Fibroblast of mammary gland (primary cell): ENCODE measurements at regions not wholly inside any gene's neighbourhood (a gene's known extent, or its start where the extent isn't known, plus 50 kb on each side); places are given as distances from the start of the nearest gene placed in this dataset.
"Not testable (repeated sequence)": the region's sequence is repeated elsewhere in the genome, so short reads cannot be mapped to it uniquely, and the experiment has no call there.

Experiments
- DNase-seq: peaks from one replicate; pipeline ENCODE4 v3.0.0-alpha.2; 2010; ENCODE audit warnings: low read depth
- H3K4me3 ChIP-seq: 2 replicates; pipeline ENCODE4 v1.5.1; 2011; ENCODE audit warnings: low read depth, mild to moderate bottlenecking, low read length, moderate library complexity; ENCODE audit not compliant: control insufficient read depth
- CTCF ChIP-seq: conservative IDR thresholded peaks from 2 replicates; pipeline ENCODE4 v1.5.1; 2011; ENCODE audit warnings: low read depth, low read length, inconsistent platforms; ENCODE audit not compliant: control insufficient read depth, insufficient read depth

GRCh38 chr10:118926903-118927302 lies 102.6 kb upstream of the NANOS1 start:
- H3K4me3 ChIP-seq = no peak overlapping the region
- no peak for TF ChIP-seq CTCF
- DNase-seq = no peak

GRCh38 chr10:118927321-118927720 lies 102.2 kb upstream of the NANOS1 start:
- H3K4me3 ChIP-seq = no peak overlapping the region
- no peak for TF ChIP-seq CTCF
- peak; percentile 79 for DNase-seq

GRCh38 chr10:118930614-118931013 lies 98.9 kb upstream of the NANOS1 start:
- no peak for DNase-seq
- TF ChIP-seq CTCF = no peak
- H3K4me3 ChIP-seq = no peak overlapping the region

- no peak overlapping the region for H3K4me3 ChIP-seq
- no peak for DNase-seq
- no peak for TF ChIP-seq CTCF
Observed at GRCh38 chr10:118931436-118931835, 98.1 kb upstream of the NANOS1 start.

- not testable (repeated sequence) for DNase-seq, H3K4me3 ChIP-seq
Observed at GRCh38 chr10:118932154-118932553, 97.4 kb upstream of the NANOS1 start.

- no peak overlapping the region for H3K4me3 ChIP-seq
- no peak for TF ChIP-seq CTCF
- DNase-seq = no peak
Observed at GRCh38 chr10:118937226-118937625, 92.3 kb upstream of the NANOS1 start.

- H3K4me3 ChIP-seq = no peak overlapping the region
- DNase-seq = peak; percentile 89
- TF ChIP-seq CTCF = no peak
Observed at GRCh38 chr10:118939211-118940007, 90.1 kb upstream of the NANOS1 start.
